ENCODE measurements at regions not wholly inside any gene's neighbourhood (a gene's known extent, or its start where the extent isn't known, plus 50 kb on each side); places are given as distances from the start of the nearest gene placed in this dataset.

GRCh38 chr10:130812381-130813148 is 499.0 kb downstream of the TCERG1L start:
- no peak for DNase-seq (ENCODE audit: low read depth, low spot score)

DNA sequence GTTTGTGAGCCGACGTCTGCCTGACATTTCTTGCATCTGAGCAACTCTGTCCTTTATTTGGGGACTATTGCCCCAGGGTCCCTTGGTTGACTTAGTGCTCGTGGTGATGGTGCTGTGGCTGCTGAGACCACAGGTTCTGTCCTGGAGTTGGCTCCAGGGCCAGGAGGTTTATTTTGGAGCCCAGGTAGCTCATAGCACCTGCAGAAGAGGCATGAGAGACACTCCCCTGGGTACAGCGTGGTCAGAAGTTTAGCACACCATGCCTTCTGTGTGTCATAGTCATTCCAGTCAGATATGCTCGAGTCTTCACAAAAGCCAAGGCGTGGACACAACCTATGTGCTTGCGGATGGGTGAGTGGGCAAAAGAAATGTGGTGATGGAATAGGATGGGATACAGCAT is 496.9 kb downstream of the TCERG1L start:
- DNase-seq (ENCODE audit: low read depth, low spot score), result no peak

DNA sequence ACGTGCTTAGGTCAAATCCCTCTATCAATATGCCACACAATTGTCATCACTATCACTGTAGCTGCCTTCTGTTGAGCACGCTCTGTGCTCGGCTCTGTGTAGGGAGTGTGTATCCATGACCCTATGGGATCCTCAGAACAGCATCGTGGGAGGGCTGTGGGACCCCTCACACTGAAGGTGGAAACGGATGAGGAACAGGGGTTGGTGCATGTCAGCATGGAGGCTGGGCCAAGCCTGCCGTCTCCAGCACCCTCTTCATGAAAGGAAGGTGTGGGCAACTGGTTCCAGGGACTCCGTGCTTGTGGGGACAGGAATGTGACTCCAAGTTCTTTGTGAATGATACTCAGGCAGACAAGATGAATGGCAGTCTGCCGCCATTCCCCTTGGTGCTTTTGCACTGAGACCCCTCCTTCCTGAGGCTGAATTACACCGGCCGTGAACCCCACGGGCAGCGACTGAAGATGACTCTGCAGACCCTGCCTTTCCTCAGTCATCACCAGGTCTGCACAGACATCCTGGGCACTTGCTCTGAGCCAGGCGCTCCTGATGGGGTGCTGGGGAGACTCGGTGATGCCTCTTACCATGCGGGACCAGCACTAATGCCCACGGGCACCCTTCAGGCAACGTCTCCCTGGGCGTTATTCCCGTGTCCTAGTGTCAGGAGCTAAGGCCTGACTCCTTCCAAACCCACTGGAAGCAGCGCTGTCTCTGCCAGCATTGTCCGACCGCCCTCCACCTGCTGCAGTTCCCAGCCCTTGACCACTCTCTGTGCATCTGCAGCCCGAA is 495.2 kb downstream of the TCERG1L start:
- no peak for DNase-seq (ENCODE audit: low read depth, low spot score)

GRCh38 chr10:130817046-130817624 is 494.4 kb downstream of the TCERG1L start:
- no peak for DNase-seq (ENCODE audit: low read depth, low spot score)

DNA sequence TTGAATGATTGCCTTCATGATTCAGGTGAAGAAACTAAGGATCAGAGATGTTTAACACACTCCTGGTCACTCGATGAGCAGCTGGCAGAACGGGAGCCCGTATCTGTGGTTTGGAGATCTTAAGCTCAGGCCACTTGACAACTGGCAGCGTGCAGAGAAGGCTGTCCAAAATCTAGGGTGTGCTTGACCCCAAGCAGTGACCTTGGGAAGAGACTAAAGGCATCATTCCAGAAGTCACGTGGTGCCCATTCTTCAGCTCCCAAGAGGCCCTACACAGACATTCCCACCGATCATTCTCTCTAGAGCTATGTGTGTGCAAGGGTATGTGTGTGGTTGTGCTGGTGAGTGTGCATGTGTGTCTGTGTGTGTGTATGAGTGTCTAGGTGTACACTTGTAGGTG is 493.8 kb downstream of the TCERG1L start:
- DNase-seq (ENCODE audit: low read depth, low spot score), result no peak

- DNase-seq (ENCODE audit: low read depth, low spot score), result no peak
These were observed 490.5 kb downstream of the TCERG1L start for GRCh38 chr10:130820880-130821482.

- DNase-seq (ENCODE audit: low read depth, low spot score), result no peak
These were observed 487.1 kb downstream of the TCERG1L start for GRCh38 chr10:130824230-130825014.

- no peak for DNase-seq (ENCODE audit: low read depth, low spot score)
These were observed 477.9 kb downstream of the TCERG1L start for GRCh38 chr10:130833596-130833995.

DNA sequence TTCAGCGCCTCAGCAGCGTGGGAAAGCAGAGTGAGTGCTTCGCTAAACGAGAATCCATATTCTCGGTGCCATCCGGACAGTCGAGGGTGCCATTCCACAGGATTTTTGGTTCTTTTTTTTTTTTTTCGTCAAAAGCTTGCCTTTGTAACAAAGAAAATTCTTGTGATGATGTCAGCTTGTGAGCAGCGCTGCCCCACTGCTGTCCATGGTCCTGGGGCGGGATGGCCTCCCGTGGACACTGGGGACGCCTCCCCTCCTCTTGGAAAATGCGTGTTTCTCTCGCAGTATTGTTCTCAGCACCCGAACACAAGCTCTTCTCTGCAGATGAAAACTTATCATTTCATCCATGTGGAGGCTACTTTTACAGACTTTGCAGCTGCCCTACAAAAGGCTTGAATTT is 477.4 kb downstream of the TCERG1L start:
- DNase-seq (ENCODE audit: low read depth, low spot score), result no peak

GRCh38 chr10:130834573-130834972 is 476.9 kb downstream of the TCERG1L start:
- no peak for DNase-seq (ENCODE audit: low read depth, low spot score)

- no peak for DNase-seq (ENCODE audit: low read depth, low spot score)
These were observed 476.5 kb downstream of the TCERG1L start for GRCh38 chr10:130835068-130835467.

GRCh38 chr10:130836344-130836743 is 475.2 kb downstream of the TCERG1L start:
- no peak for DNase-seq (ENCODE audit: low read depth, low spot score)

GRCh38 chr10:130843051-130843653 is 468.4 kb downstream of the TCERG1L start:
- DNase-seq (ENCODE audit: low read depth, low spot score), result no peak

- DNase-seq (ENCODE audit: low read depth, low spot score), result no peak
These were observed 467.2 kb downstream of the TCERG1L start for GRCh38 chr10:130844310-130844709.

DNA sequence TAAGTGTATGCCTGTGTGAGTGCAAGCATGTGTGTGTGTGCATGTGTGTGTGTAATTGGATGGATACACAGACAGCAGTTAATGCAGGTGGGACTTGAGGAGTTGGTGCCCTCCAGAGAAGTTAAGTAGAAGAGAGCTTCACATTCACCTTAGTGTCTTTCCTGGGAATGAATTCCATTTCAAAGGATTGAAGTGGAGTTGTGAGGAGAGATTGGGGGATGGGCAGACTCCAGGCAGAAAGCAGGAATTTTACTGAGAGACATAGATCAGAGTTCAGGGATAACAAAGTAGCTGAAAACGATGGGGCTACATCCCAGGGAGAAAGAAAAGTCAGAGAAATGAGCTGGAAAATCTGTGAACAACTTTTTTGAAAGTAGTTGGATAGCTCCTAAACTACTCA is 464.4 kb downstream of the TCERG1L start:
- DNase-seq (ENCODE audit: low read depth, low spot score), result no peak

GRCh38 chr10:130848855-130849254 is 462.7 kb downstream of the TCERG1L start:
- no peak for DNase-seq (ENCODE audit: low read depth, low spot score)

GRCh38 chr10:130854151-130854550 is 457.4 kb downstream of the TCERG1L start:
- DNase-seq (ENCODE audit: low read depth, low spot score), result no peak

DNA sequence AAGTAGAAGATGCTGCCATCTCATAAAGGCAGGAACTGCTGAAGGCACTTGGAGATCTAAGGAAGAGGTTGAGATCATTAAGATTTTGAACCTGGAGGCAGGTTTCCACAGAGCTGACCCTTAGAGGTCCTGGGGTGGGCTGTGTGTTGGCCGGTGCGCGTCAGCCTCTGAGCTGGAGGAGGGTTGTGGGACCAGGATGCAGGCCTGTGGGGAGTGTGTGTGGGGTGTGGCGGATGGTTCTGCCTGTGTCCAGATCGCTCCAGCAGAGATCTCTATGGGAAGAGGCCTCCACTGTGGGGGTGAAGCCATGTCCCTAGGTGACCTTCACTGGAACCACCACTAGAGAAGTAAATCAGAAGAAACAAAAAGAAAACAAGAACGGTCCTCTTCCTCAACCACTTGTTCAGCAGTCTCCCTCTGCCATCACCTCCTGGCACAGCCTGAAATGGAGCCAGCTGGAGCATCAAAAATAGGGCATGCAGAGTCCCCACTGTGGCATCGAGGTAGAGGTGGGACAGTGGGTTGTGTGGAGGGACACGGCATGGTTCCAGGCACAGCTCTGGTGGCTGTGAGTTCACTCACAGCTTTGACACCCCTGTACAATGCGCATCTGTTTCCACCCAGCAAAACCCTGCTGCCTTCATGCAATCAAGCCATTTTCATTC is 453.8 kb downstream of the TCERG1L start:
- no peak for DNase-seq (ENCODE audit: low read depth, low spot score)

GRCh38 chr10:130858626-130859025 is 452.9 kb downstream of the TCERG1L start:
- DNase-seq (ENCODE audit: low read depth, low spot score), result no peak

DNA sequence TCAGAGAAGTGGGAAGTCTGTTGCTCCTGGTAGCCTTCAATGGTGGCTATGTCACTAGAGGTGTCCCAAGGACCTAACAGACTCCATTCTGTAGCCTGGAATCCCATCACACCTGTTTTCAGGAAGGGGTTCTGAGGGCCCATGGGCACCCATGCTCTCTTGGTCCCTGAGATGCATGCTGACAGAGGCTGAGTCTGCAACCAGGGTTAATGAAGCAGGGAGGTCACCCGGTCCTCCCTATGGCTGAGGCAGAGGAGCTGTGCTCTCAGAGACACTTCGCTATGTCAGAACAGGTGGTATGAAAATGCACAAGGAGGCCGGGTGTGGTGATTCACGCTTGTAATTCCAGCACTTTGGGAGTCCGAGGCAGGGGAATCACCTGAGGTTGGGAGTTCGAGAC is 452.1 kb downstream of the TCERG1L start:
- no peak for DNase-seq (ENCODE audit: low read depth, low spot score)

- DNase-seq (ENCODE audit: low read depth, low spot score), result no peak
These were observed 449.4 kb downstream of the TCERG1L start for GRCh38 chr10:130862122-130862521.
